ENCODE measurements at regions not wholly inside any gene's neighbourhood (a gene's known extent, or its start where the extent isn't known, plus 50 kb on each side); places are given as distances from the start of the nearest gene placed in this dataset.
A peak's percentile ranks its signal among the peaks of the same experiment; 100 is the strongest.

DNA sequence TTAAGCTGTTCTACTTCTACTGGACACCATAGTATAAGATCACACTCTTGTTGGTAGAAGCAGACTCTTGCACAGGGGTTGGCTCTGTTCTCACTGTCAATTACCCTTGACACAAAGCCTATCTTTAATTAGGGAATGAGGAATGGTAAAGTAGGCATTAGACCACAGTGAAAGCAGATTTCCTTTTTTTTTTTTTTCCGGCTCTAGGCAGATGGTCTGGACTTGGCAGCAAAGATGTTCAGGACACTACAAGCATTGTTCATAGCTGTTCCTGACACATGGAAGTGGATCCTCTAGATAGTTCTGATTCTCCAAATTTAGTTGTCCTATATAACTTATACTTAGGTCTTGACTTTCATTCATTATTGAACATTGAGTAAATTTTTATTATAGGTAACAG, 672.2 kb upstream of the CELF4 start:
- Mint-ChIP-seq H3K9me3 (no peaks in the 10 kb centered on the region), H3K4me3 (no peak overlapping the region), H3K4me1 (no peaks in the 10 kb centered on the region), H3K27me3 (ENCODE audit: insufficient read depth) (no peaks in the 10 kb centered on the region), H3K27ac (no peak overlapping the region), H3K36me3 (ENCODE audit: low read depth) (no peaks in the 10 kb centered on the region)
- TF ChIP-seq, protein P1, sequence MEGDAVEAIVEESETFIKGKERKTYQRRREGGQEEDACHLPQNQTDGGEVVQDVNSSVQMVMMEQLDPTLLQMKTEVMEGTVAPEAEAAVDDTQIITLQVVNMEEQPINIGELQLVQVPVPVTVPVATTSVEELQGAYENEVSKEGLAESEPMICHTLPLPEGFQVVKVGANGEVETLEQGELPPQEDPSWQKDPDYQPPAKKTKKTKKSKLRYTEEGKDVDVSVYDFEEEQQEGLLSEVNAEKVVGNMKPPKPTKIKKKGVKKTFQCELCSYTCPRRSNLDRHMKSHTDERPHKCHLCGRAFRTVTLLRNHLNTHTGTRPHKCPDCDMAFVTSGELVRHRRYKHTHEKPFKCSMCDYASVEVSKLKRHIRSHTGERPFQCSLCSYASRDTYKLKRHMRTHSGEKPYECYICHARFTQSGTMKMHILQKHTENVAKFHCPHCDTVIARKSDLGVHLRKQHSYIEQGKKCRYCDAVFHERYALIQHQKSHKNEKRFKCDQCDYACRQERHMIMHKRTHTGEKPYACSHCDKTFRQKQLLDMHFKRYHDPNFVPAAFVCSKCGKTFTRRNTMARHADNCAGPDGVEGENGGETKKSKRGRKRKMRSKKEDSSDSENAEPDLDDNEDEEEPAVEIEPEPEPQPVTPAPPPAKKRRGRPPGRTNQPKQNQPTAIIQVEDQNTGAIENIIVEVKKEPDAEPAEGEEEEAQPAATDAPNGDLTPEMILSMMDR (conservative IDR thresholded peaks at IDR 0.05): no peak
- H3K27me3 ChIP-seq (ENCODE audit: control insufficient read depth, insufficient read depth, low read length, poor library complexity, severe bottlenecking): no peaks in the 10 kb centered on the region
- no peaks in the 10 kb centered on the region for H3K36me3 ChIP-seq (ENCODE audit: control insufficient read depth, insufficient read depth, low read length)
- H3K9me3 ChIP-seq (ENCODE audit: control insufficient read depth, low read length): no peaks in the 10 kb centered on the region
- no peak for DNase-seq
- H3K4me1 ChIP-seq (ENCODE audit: control insufficient read depth, insufficient read depth, low read length): no peaks in the 10 kb centered on the region
- WGBS, 2 experiments (ENCODE audit: insufficient coverage in 1 of 2, insufficient read length in 1 of 2): 80 to 100% methylated on average over 1 of the region's 1 CpG
- no peak overlapping the region for H3K4me3 ChIP-seq (ENCODE audit: low read length)
- no peak overlapping the region for H3K9ac ChIP-seq (ENCODE audit: extremely low read depth, low read length, poor library complexity, severe bottlenecking)
- no peak overlapping the region for H3K27ac ChIP-seq (ENCODE audit: low read depth, low read length)

DNA sequence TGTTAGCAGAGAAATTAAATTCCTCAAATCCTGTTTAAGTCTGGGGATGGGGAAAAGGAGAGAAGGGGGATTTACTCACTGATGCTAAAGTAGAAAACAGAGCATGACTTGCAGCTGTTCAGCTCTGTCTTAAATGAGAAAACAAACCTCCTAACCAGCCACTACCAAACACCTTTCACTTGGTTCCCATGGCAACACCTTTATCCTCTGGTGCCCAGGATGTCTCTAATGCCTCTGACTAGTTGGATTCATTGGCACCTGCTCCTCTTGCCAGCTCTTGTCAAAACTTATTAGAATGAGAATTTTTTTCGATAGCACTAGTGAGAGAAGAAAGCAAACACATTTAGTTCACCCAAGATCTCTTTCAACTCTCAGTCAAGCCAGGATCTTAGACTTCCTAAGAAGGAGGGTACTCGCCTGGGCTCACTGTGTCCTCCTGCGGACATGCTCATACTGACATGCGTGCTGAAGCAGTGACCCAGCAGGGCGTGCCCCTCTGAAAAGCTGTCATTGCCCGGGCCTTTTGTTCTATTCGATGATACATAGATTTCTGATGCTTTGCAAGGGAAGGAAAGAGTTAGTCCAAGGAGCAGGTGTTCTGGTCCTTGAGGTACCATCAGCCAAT, 656.0 kb upstream of the CELF4 start:
- no peak overlapping the region for H3K9ac ChIP-seq (ENCODE audit: extremely low read depth, low read length, poor library complexity, severe bottlenecking)
- peaks cover 3% of the 10 kb centered on the region for H3K27me3 Mint-ChIP-seq (ENCODE audit: insufficient read depth)
- no peaks in the 10 kb centered on the region for H3K4me1 ChIP-seq (ENCODE audit: control insufficient read depth, insufficient read depth, low read length)
- 89 to 93% methylated on average over 4 to 7 of the region's 7 CpGs for WGBS, 2 experiments (ENCODE audit: insufficient coverage in 1 of 2, insufficient read length in 1 of 2)
- DNase-seq: no peak
- H3K27ac Mint-ChIP-seq: no peak overlapping the region
- no peak overlapping the region for H3K4me3 ChIP-seq (ENCODE audit: low read length)
- H3K36me3 Mint-ChIP-seq (ENCODE audit: low read depth): no peaks in the 10 kb centered on the region
- H3K9me3 Mint-ChIP-seq: no peaks in the 10 kb centered on the region
- H3K27me3 ChIP-seq (ENCODE audit: control insufficient read depth, insufficient read depth, low read length, poor library complexity, severe bottlenecking): no peaks in the 10 kb centered on the region
- no peaks in the 10 kb centered on the region for H3K36me3 ChIP-seq (ENCODE audit: control insufficient read depth, insufficient read depth, low read length)
- no peak overlapping the region for H3K4me3 Mint-ChIP-seq
- H3K9me3 ChIP-seq (ENCODE audit: control insufficient read depth, low read length): no peaks in the 10 kb centered on the region
- no peak overlapping the region for H3K27ac ChIP-seq (ENCODE audit: low read depth, low read length)
- TF ChIP-seq, protein P1 (conservative IDR thresholded peaks at IDR 0.05): no peak
- no peaks in the 10 kb centered on the region for H3K4me1 Mint-ChIP-seq

DNA sequence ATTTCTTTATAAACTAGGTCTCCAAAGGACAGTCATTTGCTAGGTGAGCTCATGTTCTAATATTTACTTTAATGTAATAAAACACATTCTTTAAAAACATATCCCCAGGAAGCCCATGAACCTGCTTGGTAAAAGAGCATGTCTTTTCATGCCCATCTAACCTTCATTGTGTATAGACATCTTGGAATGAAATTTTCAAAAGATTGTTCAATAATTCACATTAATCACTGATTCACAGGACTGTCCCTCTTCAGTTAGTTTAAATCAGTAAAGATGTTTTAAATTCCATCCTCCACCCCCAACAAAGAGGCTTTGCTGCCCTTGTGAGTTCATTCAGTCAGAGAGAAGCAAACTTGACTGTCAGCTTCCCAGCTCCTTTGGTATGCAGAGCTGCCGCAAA, 633.4 kb upstream of the CELF4 start:
- H3K4me3 ChIP-seq (ENCODE audit: low read length): no peak overlapping the region
- no peak overlapping the region for H3K9ac ChIP-seq (ENCODE audit: extremely low read depth, low read length, poor library complexity, severe bottlenecking)
- H3K27me3 Mint-ChIP-seq (ENCODE audit: insufficient read depth): no peaks in the 10 kb centered on the region
- H3K27ac ChIP-seq (ENCODE audit: low read depth, low read length): no peak overlapping the region
- no peaks in the 10 kb centered on the region for H3K4me1 ChIP-seq (ENCODE audit: control insufficient read depth, insufficient read depth, low read length)
- peak; percentile 38 for DNase-seq
- peaks cover 8% of the 10 kb centered on the region for H3K4me1 Mint-ChIP-seq
- H3K36me3 ChIP-seq (ENCODE audit: control insufficient read depth, insufficient read depth, low read length): no peaks in the 10 kb centered on the region
- no peak overlapping the region for H3K4me3 Mint-ChIP-seq
- no peaks in the 10 kb centered on the region for H3K9me3 Mint-ChIP-seq
- no peak overlapping the region for H3K27ac Mint-ChIP-seq
- H3K9me3 ChIP-seq (ENCODE audit: control insufficient read depth, low read length): no peaks in the 10 kb centered on the region
- no peaks in the 10 kb centered on the region for H3K36me3 Mint-ChIP-seq (ENCODE audit: low read depth)
- 67% methylated on average over 1 of the region's 1 CpG; no CpG with 5 or more reads in 1 of the 2 experiments for WGBS, 2 experiments (ENCODE audit: insufficient coverage in 1 of 2, insufficient read length in 1 of 2)
- no peaks in the 10 kb centered on the region for H3K27me3 ChIP-seq (ENCODE audit: control insufficient read depth, insufficient read depth, low read length, poor library complexity, severe bottlenecking)
- TF ChIP-seq, protein P1 (conservative IDR thresholded peaks at IDR 0.05): no peak

Data from endodermal cell (in vitro differentiated cells).